ENCODE measurements at regions not wholly inside any gene's neighbourhood (a gene's known extent, or its start where the extent isn't known, plus 50 kb on each side); places are given as distances from the start of the nearest gene placed in this dataset.

DNA sequence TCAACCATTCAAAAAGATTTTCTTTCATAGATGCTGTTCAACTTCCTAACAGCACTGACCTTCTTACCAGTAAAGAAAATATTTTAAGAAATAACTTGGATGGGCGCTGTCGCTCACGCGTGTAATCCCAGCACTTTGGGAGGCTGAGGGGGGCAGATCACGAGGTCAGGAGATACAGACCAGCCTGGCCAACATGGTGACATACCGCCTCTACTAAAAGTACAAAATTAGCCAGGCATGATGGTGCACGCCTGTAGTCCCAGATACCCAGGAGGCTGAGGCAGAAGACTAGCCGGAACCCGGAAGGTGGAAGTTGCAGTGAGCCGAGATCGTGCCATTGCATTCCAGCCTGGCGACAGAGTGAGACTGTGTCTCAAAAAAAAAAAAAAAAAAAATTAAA lies 865.7 kb upstream of the SLC10A2 start:
- no peak overlapping the region for H3K9ac ChIP-seq (ENCODE audit: low read length)
- H3K4me1 ChIP-seq (ENCODE audit: control insufficient read depth, insufficient read depth, low read length): no peaks in the 10 kb centered on the region
- H3K9me3 ChIP-seq (ENCODE audit: control insufficient read depth, low read length): no peaks in the 10 kb centered on the region
- no peaks in the 10 kb centered on the region for H3K36me3 ChIP-seq (ENCODE audit: control insufficient read depth, insufficient read depth, low read length)
- H3K27me3 ChIP-seq (ENCODE audit: control insufficient read depth, insufficient read depth, low read length): no peaks in the 10 kb centered on the region
- H3K4me3 ChIP-seq (ENCODE audit: low read length): no peak overlapping the region

DNA sequence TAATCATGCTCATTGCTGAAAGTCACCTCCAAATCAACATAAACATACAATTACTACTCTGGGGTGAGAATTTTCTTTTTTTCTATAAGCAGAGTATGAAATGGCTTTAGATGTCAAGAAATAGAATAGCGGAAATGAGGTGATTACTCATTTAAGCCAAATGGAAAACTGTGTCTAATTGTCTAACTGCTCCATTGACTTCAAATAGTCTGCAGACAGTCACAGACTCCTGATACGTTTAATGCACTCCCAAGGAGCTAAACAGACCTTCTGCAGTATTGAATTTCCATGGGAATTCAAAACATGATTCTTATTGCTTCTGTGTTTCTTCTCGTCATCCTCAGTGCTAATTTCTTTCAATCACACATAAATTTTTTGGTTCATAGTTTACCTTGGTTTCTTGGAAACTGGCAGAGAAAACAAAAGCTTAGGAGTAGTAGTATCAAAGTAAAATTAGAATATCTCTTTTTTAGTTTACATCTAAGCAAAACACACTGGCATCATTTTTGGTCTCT lies 865.2 kb upstream of the SLC10A2 start:
- H3K4me1 ChIP-seq (ENCODE audit: control insufficient read depth, insufficient read depth, low read length): no peaks in the 10 kb centered on the region
- no peak overlapping the region for H3K9ac ChIP-seq (ENCODE audit: low read length)
- H3K9me3 ChIP-seq (ENCODE audit: control insufficient read depth, low read length): no peaks in the 10 kb centered on the region
- H3K27me3 ChIP-seq (ENCODE audit: control insufficient read depth, insufficient read depth, low read length): no peaks in the 10 kb centered on the region
- no peak overlapping the region for H3K4me3 ChIP-seq (ENCODE audit: low read length)
- no peaks in the 10 kb centered on the region for H3K36me3 ChIP-seq (ENCODE audit: control insufficient read depth, insufficient read depth, low read length)

DNA sequence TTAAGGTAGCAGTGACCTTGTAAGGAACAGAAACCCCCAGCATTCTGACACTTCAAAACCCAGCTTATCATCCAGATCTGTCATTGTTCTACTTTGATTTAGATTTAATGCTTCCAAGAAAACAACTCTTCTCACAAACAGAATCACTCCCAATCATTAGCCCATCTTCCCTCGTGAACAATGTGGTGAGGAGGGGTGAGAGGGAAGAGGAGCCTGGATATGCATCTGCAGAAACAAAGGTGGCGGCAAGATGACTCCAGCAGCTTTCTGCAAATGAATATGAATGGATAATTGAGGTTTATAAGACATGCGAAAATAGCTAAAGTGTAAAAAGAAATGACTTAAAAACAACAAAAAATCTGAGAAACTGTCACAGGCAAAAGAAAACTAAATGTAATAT lies 859.9 kb upstream of the SLC10A2 start:
- Histone ChIP-seq H3K4me1 (ENCODE audit: control insufficient read depth, insufficient read depth, low read length) (no peaks in the 10 kb centered on the region), H3K27me3 (ENCODE audit: control insufficient read depth, insufficient read depth, low read length) (no peaks in the 10 kb centered on the region), H3K9me3 (ENCODE audit: control insufficient read depth, low read length) (no peaks in the 10 kb centered on the region), H3K4me3 (ENCODE audit: low read length) (no peak overlapping the region), H3K36me3 (ENCODE audit: control insufficient read depth, insufficient read depth, low read length) (no peaks in the 10 kb centered on the region), H3K9ac (ENCODE audit: low read length) (no peak overlapping the region)

DNA sequence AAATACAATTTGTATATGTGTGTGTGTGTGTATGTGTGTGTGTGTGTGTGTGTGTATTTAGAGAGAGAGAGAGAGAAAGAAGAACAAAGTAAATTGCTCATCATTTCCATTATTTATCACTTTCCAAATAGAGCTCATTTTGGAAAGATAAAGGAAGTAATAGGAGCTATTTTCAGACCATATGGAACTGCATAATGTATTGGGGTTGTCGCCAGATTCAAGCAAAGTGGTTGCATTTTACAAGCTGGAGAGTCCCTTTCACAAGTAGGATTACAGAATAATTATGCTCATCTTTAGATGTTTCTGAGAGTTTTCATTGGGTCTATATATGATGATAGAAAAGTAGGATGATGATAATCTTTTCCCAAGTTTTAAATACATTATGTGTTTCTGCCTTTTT lies 842.7 kb upstream of the SLC10A2 start:
- H3K4me1 ChIP-seq (ENCODE audit: control insufficient read depth, insufficient read depth, low read length): no peaks in the 10 kb centered on the region
- no peak overlapping the region for H3K4me3 ChIP-seq (ENCODE audit: low read length)
- H3K9me3 ChIP-seq (ENCODE audit: control insufficient read depth, low read length): no peaks in the 10 kb centered on the region
- H3K9ac ChIP-seq (ENCODE audit: low read length): no peak overlapping the region
- H3K27me3 ChIP-seq (ENCODE audit: control insufficient read depth, insufficient read depth, low read length): no peaks in the 10 kb centered on the region
- H3K36me3 ChIP-seq (ENCODE audit: control insufficient read depth, insufficient read depth, low read length): no peaks in the 10 kb centered on the region

DNA sequence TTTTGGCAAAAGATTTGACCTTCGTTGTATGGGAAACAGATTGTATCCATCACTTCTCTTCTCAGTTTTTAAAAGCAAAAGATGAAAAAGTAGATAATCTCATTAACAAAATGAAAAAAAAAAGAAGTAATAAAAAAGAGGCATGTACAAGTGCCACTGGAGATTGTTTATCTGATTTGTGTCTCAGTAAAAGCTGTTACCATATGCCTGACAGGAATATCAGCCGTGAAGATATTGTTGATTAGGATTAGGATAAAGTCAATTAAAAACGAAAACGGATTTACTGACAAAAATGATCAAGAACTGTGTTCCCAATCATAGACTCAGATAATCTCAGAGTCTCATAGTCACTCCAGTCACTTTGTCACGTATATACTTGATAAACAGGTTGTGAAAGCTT lies 842.1 kb upstream of the SLC10A2 start:
- no peaks in the 10 kb centered on the region for H3K27me3 ChIP-seq (ENCODE audit: control insufficient read depth, insufficient read depth, low read length)

DNA sequence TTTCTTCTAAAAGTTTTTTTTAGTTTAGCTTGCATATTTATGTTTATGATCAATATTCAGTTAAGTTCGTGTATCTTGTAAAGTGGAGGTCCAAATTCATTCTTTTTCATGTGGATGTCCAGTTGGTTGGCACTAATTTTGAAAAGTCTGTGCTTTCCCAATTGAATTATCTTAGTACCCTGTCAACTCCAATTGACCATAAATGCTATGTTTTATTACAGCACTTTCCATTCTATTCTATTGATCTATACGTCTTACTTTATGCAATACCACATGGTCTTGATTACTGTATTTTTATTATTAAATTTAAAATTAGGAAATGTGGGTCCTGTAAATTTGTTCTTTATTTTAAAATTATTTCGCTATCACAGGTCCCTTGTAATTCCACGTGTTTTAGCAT lies 837.6 kb upstream of the SLC10A2 start:
- Histone ChIP-seq H3K4me3 (ENCODE audit: low read length) (no peak overlapping the region), H3K9ac (ENCODE audit: low read length) (no peak overlapping the region), H3K27me3 (ENCODE audit: control insufficient read depth, insufficient read depth, low read length) (no peaks in the 10 kb centered on the region), H3K36me3 (ENCODE audit: control insufficient read depth, insufficient read depth, low read length) (no peaks in the 10 kb centered on the region), H3K4me1 (ENCODE audit: control insufficient read depth, insufficient read depth, low read length) (no peaks in the 10 kb centered on the region), H3K9me3 (ENCODE audit: control insufficient read depth, low read length) (no peaks in the 10 kb centered on the region)

More for the DNA sequence above, 842.1 kb upstream of the SLC10A2 start:
- Histone ChIP-seq H3K36me3 (ENCODE audit: control insufficient read depth, insufficient read depth, low read length) (no peaks in the 10 kb centered on the region), H3K9ac (ENCODE audit: low read length) (no peak overlapping the region), H3K4me3 (ENCODE audit: low read length) (no peak overlapping the region), H3K4me1 (ENCODE audit: control insufficient read depth, insufficient read depth, low read length) (no peaks in the 10 kb centered on the region), H3K9me3 (ENCODE audit: control insufficient read depth, low read length) (no peaks in the 10 kb centered on the region)

DNA sequence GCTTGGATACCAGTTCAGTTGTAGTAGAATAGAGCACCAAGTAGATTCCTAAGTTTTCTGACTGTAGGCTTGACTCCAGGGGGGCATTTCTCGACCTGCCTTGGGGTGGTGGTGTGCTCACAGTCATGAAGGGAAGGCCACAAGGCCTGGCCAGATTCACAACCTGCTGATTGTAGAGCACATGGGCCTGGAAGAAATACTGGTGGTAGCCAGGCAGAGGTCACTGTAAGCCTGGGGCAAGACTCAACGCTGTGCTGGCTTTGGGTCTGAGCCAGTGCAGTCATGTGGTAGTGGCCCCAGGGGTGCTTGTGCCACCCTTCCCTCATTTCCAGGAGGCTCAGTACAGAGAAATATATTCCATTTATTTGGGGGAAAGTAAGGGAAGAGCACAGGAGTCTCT lies 832.3 kb upstream of the SLC10A2 start:
- H3K4me3 ChIP-seq (ENCODE audit: low read length): no peak overlapping the region
- no peaks in the 10 kb centered on the region for H3K4me1 ChIP-seq (ENCODE audit: control insufficient read depth, insufficient read depth, low read length)

DNA sequence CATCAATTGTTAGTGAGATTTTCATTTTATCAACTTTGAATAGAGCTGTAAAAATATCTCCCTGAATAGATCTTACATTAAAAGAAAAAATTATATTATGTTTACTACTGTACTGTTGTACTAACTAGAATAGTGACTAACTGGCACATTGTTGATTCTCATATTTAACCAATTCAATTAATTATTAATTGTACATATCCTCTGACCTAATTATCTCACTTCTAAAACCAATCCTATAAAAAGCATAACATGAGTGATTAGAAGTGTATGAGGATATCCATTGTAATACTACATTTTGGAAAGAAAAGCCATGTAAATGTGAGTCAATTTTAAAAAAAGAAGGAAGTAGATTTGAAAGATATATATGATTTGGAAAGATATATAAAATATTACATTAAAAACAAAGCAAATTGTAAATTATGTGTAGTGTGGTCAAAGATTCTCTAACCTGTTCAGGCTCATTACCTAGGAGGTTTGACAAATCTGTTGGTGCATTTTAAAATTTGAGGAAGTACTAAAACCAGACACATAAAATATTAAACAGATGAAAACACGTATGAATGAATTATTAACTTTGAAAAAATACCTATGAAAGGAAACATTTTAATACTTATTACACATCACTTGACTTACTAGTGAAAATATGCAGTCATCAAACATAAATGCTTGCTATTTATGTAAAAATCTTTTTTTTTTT lies 829.8 kb upstream of the SLC10A2 start:
- Histone ChIP-seq H3K4me1 (ENCODE audit: control insufficient read depth, insufficient read depth, low read length) (no peaks in the 10 kb centered on the region), H3K9me3 (ENCODE audit: control insufficient read depth, low read length) (no peaks in the 10 kb centered on the region), H3K36me3 (ENCODE audit: control insufficient read depth, insufficient read depth, low read length) (no peaks in the 10 kb centered on the region), H3K27me3 (ENCODE audit: control insufficient read depth, insufficient read depth, low read length) (no peaks in the 10 kb centered on the region), H3K4me3 (ENCODE audit: low read length) (no peak overlapping the region), H3K9ac (ENCODE audit: low read length) (no peak overlapping the region)

More for the DNA sequence above, 832.3 kb upstream of the SLC10A2 start:
- no peaks in the 10 kb centered on the region for H3K27me3 ChIP-seq (ENCODE audit: control insufficient read depth, insufficient read depth, low read length)
- no peaks in the 10 kb centered on the region for H3K9me3 ChIP-seq (ENCODE audit: control insufficient read depth, low read length)
- H3K9ac ChIP-seq (ENCODE audit: low read length): no peak overlapping the region
- no peaks in the 10 kb centered on the region for H3K36me3 ChIP-seq (ENCODE audit: control insufficient read depth, insufficient read depth, low read length)

DNA sequence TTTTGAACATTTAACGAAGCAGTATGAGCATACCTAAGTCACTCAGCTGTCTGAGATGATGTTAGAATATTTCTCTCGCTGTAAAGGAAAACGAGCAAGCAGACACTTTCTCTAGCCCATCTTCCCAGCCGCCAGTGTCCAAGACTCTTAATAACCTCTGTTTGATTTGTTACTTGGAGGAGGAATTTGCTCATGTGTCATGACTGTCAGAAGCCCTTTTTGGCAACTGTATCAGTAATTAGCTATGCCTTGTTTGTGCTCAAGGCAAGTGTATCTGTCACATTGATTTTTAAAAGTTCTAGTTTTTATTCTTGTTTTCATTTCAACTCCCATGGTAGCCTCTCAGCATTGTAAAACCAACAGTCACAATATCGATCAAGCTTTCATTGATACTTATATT lies 828.4 kb upstream of the SLC10A2 start:
- H3K36me3 ChIP-seq (ENCODE audit: control insufficient read depth, insufficient read depth, low read length): no peaks in the 10 kb centered on the region
- H3K9me3 ChIP-seq (ENCODE audit: control insufficient read depth, low read length): no peaks in the 10 kb centered on the region
- no peaks in the 10 kb centered on the region for H3K4me1 ChIP-seq (ENCODE audit: control insufficient read depth, insufficient read depth, low read length)
- no peak overlapping the region for H3K9ac ChIP-seq (ENCODE audit: low read length)
- no peak overlapping the region for H3K4me3 ChIP-seq (ENCODE audit: low read length)
- H3K27me3 ChIP-seq (ENCODE audit: control insufficient read depth, insufficient read depth, low read length): no peaks in the 10 kb centered on the region

DNA sequence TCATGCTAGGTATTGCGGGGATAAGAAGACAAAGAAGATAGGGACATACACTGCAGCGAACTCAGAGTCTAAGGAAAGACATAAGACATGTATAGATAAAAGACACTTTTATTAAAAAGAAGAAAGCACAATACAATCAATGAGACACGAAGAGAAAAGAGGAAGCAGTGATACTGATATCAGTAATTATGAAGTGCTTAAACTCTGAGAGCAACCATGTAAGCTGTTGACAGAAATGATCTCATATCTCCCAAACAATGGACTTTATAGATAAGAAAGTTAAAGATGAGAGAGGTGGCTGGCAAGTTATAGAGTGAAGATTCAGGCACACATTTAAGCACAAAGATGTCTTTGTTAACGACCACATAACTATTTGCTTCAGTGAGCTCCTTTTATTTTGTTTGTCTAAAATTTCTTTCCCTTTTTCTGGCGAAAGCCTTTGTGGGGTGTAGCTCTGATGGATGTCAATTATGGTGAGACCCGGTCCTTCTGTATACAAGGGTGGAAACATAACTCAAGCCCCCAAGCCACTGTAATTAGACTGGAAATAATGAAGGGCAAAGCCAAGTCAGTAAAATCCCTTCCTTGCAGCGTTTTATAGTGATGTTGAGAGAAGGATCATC lies 818.0 kb upstream of the SLC10A2 start:
- no peaks in the 10 kb centered on the region for H3K27me3 ChIP-seq (ENCODE audit: control insufficient read depth, insufficient read depth, low read length)
- no peaks in the 10 kb centered on the region for H3K4me1 ChIP-seq (ENCODE audit: control insufficient read depth, insufficient read depth, low read length)
- no peak overlapping the region for H3K9ac ChIP-seq (ENCODE audit: low read length)
- H3K4me3 ChIP-seq (ENCODE audit: low read length): no peak overlapping the region
- H3K36me3 ChIP-seq (ENCODE audit: control insufficient read depth, insufficient read depth, low read length): no peaks in the 10 kb centered on the region
- H3K9me3 ChIP-seq (ENCODE audit: control insufficient read depth, low read length): no peaks in the 10 kb centered on the region

DNA sequence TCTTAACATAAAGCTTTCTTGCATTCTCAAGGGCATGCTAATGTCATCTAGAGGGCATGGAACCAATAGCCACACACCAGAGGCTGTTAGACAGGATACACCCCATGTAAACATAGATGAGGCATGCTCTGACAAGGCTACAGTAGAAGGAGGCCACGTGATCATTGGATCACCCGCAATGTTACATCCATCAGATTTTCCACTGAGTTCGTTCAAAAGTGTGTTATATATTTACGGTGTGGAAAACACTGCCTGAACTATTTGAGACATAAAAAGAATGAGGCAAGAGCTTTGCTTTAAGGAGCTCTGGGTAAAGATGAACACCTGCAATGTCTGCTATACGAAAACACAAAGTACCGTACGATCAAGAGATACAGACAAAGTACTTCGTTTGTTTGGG lies 817.5 kb upstream of the SLC10A2 start:
- Histone ChIP-seq H3K4me1 (ENCODE audit: control insufficient read depth, insufficient read depth, low read length) (no peaks in the 10 kb centered on the region), H3K9ac (ENCODE audit: low read length) (no peak overlapping the region), H3K9me3 (ENCODE audit: control insufficient read depth, low read length) (no peaks in the 10 kb centered on the region), H3K36me3 (ENCODE audit: control insufficient read depth, insufficient read depth, low read length) (no peaks in the 10 kb centered on the region), H3K27me3 (ENCODE audit: control insufficient read depth, insufficient read depth, low read length) (no peaks in the 10 kb centered on the region), H3K4me3 (ENCODE audit: low read length) (no peak overlapping the region)

DNA sequence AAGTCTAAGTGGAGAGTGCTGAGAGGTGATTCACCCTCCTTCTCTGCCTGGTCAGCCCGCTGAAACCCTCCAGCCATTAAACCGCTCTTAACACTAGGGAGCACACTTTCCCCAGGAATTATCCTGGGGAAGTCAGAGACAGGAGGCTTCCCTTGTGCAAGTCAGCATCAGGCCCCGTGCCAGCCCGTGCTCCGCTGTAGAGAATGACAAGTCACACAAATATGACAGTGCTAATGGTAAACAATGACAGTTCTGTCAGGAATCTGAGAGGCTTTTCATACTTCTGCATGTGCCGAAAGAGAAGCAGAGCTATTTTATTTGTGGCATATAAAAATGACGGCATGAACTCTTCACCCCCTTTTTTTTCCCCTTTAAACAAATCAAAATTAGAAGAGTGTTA lies 816.9 kb upstream of the SLC10A2 start:
- Histone ChIP-seq H3K4me1 (ENCODE audit: control insufficient read depth, insufficient read depth, low read length) (no peaks in the 10 kb centered on the region), H3K9me3 (ENCODE audit: control insufficient read depth, low read length) (no peaks in the 10 kb centered on the region), H3K9ac (ENCODE audit: low read length) (no peak overlapping the region), H3K36me3 (ENCODE audit: control insufficient read depth, insufficient read depth, low read length) (no peaks in the 10 kb centered on the region), H3K4me3 (ENCODE audit: low read length) (no peak overlapping the region), H3K27me3 (ENCODE audit: control insufficient read depth, insufficient read depth, low read length) (no peaks in the 10 kb centered on the region)
